Liver (tissue), 3 donors: ENCODE measurements at regions not wholly inside any gene's neighbourhood (a gene's known extent, or its start where the extent isn't known, plus 50 kb on each side); places are given as distances from the start of the nearest gene placed in this dataset.

Experiments
- RAD21 ChIP-seq, 2 donors: IDR thresholded peaks; 2 replicates each; pipeline ENCODE4 v1.6.1; 2016; ENCODE audit warnings: antibody characterized with exemption in 2 of 2, mild to moderate bottlenecking in 2 of 2
- SP1 ChIP-seq: IDR thresholded peaks from 2 replicates; pipeline ENCODE4 v1.6.1; 2018; ENCODE audit warnings: antibody characterized with exemption, mild to moderate bottlenecking
- TF ChIP-seq, protein P1 (sequence below): fragments of 150-350 bp; IDR thresholded peaks from 2 replicates; pipeline ENCODE4 v1.5.1; 2017; ENCODE audit warnings: improper control_type of control experiment, low read depth, low read length; ENCODE audit not compliant: missing input control
- TF ChIP-seq, protein P2 (sequence below): IDR thresholded peaks from 2 replicates; pipeline ENCODE4 v1.6.1; 2016; ENCODE audit warnings: antibody characterized with exemption
- donor health status: healthy.
- donor health status: healthy.

DNA sequence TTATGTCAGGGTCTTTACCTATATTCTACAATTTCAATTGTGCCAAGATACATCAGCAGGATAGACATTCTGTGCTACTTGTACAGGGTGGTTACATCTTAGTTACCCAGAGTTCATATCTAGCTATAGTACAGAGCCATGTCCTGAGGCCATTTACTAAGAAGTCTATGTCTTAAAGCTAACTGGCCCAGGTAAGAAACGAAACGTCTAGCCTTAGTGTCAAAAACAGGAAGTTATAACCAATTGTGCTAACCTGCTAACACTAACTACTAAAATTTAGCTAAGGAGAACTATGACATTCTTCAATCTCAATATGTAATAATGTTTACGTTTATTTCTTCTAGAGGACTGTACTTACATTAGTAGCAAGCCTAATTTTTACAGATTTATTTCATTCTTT is 717.2 kb upstream of the UBE2E2 start:
- TF ChIP-seq, protein P1, sequence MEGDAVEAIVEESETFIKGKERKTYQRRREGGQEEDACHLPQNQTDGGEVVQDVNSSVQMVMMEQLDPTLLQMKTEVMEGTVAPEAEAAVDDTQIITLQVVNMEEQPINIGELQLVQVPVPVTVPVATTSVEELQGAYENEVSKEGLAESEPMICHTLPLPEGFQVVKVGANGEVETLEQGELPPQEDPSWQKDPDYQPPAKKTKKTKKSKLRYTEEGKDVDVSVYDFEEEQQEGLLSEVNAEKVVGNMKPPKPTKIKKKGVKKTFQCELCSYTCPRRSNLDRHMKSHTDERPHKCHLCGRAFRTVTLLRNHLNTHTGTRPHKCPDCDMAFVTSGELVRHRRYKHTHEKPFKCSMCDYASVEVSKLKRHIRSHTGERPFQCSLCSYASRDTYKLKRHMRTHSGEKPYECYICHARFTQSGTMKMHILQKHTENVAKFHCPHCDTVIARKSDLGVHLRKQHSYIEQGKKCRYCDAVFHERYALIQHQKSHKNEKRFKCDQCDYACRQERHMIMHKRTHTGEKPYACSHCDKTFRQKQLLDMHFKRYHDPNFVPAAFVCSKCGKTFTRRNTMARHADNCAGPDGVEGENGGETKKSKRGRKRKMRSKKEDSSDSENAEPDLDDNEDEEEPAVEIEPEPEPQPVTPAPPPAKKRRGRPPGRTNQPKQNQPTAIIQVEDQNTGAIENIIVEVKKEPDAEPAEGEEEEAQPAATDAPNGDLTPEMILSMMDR: no peak
- no peak for TF ChIP-seq SP1
- TF ChIP-seq, protein P2, sequence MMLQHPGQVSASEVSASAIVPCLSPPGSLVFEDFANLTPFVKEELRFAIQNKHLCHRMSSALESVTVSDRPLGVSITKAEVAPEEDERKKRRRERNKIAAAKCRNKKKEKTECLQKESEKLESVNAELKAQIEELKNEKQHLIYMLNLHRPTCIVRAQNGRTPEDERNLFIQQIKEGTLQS: no peak
- no peak for TF ChIP-seq RAD21 (IDR thresholded peaks at IDR 0.05)
